Lung (tissue), 11 donors: ENCODE measurements at regions not wholly inside any gene's neighbourhood (a gene's known extent, or its start where the extent isn't known, plus 50 kb on each side); places are given as distances from the start of the nearest gene placed in this dataset.

Experiments
- ATAC-seq: fragments of 200-7000 bp; cut with Tn5 transposase; one replicate; pipeline ENCODE4 v1.9.1; 2020; ENCODE audit warnings: moderate number of reproducible peaks; ENCODE audit not compliant: insufficient read depth, low FRiP score
- DNase-seq, 3 donors: peaks; one replicate each; pipeline ENCODE4 v3.0.0-alpha.2; 2013 to 2017
- H3K27ac ChIP-seq, 2 donors: one replicate each; pipeline ENCODE4 v1.5.1; 2013; ENCODE audit warnings: mild to moderate bottlenecking in 2 of 2, moderate library complexity in 2 of 2, control low read depth in 1 of 2, inconsistent platforms in 1 of 2, low read depth in 1 of 2, low read length in 1 of 2
- H3K27me3 ChIP-seq, 3 donors: one replicate each; pipeline ENCODE4 v1.5.1; 2013; ENCODE audit warnings: low read length in 2 of 3; ENCODE audit not compliant: control insufficient read depth in 3 of 3, insufficient read depth in 3 of 3
- H3K36me3 ChIP-seq, 4 donors: one replicate each; pipeline ENCODE4 v1.5.1; 2013; ENCODE audit warnings: low read length in 4 of 4, mild to moderate bottlenecking in 1 of 4, moderate library complexity in 1 of 4; ENCODE audit not compliant: control insufficient read depth in 4 of 4, insufficient read depth in 4 of 4
- H3K4me1 ChIP-seq, 5 donors: one replicate each; pipeline ENCODE4 v1.5.1; 2013; ENCODE audit warnings: low read length in 5 of 5, mild to moderate bottlenecking in 2 of 5, moderate library complexity in 1 of 5; ENCODE audit not compliant: control insufficient read depth in 5 of 5, insufficient read depth in 5 of 5
- H3K4me3 ChIP-seq: one replicate; pipeline ENCODE4 v1.5.1; 2013; ENCODE audit warnings: mild to moderate bottlenecking, control low read depth, moderate library complexity
- H3K9ac ChIP-seq, 2 donors: one replicate each; pipeline ENCODE4 v1.5.1; 2013; ENCODE audit warnings: low read length in 2 of 2, control low read depth in 1 of 2; ENCODE audit not compliant: insufficient read depth in 1 of 2
- H3K9me3 ChIP-seq, 4 donors: one replicate each; pipeline ENCODE4 v1.5.1; 2013; ENCODE audit warnings: low read length in 3 of 4, mild to moderate bottlenecking in 1 of 4, moderate library complexity in 1 of 4; ENCODE audit not compliant: control insufficient read depth in 4 of 4, insufficient read depth in 3 of 4
- CTCF ChIP-seq: IDR thresholded peaks from 2 replicates; pipeline ENCODE4 v1.5.1; 2012; ENCODE audit warnings: mild to moderate bottlenecking; ENCODE audit errors: control extremely low read depth, extremely low read depth
- WGBS, 2 donors: extraction: QIAGEN DNeasy Blood & Tissue Kit; methylation state at CpG; one replicate each; pipeline ENCODE4 v1.1.7; 2013; 5-methylcytosine and 5-hydroxymethylcytosine counted together
- donor health status: control.
- donor health status: control.
- donor health status: Bipolar disorder and iron deficiency.
- donor health status: healthy.
- donor health status: DM: yes; HTN: yes; CAD: no.

DNA sequence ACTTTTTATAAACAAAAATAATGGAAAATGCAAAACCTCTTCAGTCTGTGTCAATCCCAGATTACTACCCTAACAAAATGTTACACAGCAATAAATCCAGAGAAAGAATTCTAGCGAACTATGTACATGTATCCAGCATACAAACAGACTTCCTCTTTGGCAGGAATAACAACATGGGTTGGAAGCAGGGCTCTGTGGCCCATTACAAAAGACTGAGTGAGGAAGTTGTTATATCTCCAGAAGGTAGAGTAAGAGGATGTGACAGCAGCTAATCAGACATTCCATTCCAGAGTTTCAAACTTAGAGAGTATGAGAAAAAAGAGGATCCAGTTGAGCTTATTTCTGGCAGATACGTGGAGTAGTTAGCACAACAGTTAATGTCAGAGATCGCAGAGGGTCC lies 294.0 kb upstream of the PLSCR5 start:
- 64 to 68% methylated on average over 3 of the region's 3 CpGs for WGBS, 2 donors
- Histone ChIP-seq H3K27me3 (peaks cover 0 to 2% (median 0%) of the 10 kb centered on the region in 3 donors), H3K4me1 (no peaks in the 10 kb centered on the region), H3K27ac (no peak overlapping the region), H3K36me3 (no peaks in the 10 kb centered on the region), H3K9ac (no peak overlapping the region), H3K4me3 (no peak overlapping the region), H3K9me3 (no peaks in the 10 kb centered on the region)
- no peak for TF ChIP-seq CTCF
- ATAC-seq (no peak), DNase-seq (no peak)

DNA sequence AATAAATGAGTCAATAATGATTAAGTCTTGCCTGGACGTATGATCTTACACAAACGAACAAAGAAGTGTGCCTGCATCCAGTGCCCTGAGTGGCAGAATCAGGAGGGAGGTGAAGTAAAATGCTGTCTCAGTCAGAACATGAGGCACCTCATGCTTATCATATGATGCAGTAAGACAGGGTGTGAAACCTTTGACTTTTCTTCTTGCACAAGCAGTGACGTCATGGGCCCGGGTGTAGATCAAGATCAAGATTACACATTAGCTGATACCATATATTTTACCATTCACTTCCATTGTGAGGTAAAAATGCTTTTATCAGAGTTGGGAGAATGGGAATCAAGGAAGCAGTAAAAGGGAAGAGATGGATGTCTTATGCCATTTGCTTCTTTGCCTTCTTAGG lies 291.6 kb upstream of the PLSCR5 start:
- WGBS, 2 donors = 85 to 86% methylated on average over 4 of the region's 4 CpGs

GRCh38 chr3:146895026-146895749 lies 290.0 kb upstream of the PLSCR5 start:
- H3K9ac ChIP-seq = no peak overlapping the region

More for the DNA sequence above, 291.6 kb upstream of the PLSCR5 start:
- Histone ChIP-seq H3K36me3 (no peaks in the 10 kb centered on the region), H3K27ac (no peak overlapping the region), H3K27me3 (no peaks in the 10 kb centered on the region), H3K4me3 (no peak overlapping the region), H3K9ac (no peak overlapping the region), H3K9me3 (no peaks in the 10 kb centered on the region), H3K4me1 (no peaks in the 10 kb centered on the region)
- DNase-seq (no peak), ATAC-seq (no peak)
- no peak for TF ChIP-seq CTCF

More at GRCh38 chr3:146895026-146895749, 290.0 kb upstream of the PLSCR5 start:
- no peaks in the 10 kb centered on the region for H3K36me3 ChIP-seq
- no peaks in the 10 kb centered on the region for H3K9me3 ChIP-seq
- WGBS, 2 donors = 73 to 74% methylated on average over 4 of the region's 4 CpGs
- H3K27me3 ChIP-seq = no peaks in the 10 kb centered on the region
- ATAC-seq = no peak
- H3K4me3 ChIP-seq = no peak overlapping the region
- no peaks in the 10 kb centered on the region for H3K4me1 ChIP-seq
- no peak overlapping the region for H3K27ac ChIP-seq
- no peak for DNase-seq
- TF ChIP-seq CTCF = no peak
